Thymus (tissue), 11 donors: ENCODE measurements at regions not wholly inside any gene's neighbourhood (a gene's known extent, or its start where the extent isn't known, plus 50 kb on each side); places are given as distances from the start of the nearest gene placed in this dataset.

Experiments
- DNase-seq, 9 donors: peaks; one replicate each; pipeline ENCODE4 v3.0.0-alpha.2; 2013; ENCODE audit warnings: low spot score in 9 of 9, low read depth in 6 of 9, missing footprints in 1 of 9
- H3K27ac ChIP-seq, 2 donors: one replicate each; pipeline ENCODE4 v1.5.1; 2013; ENCODE audit warnings: control low read depth in 1 of 2, low read depth in 1 of 2, low read length in 1 of 2, mild to moderate bottlenecking in 1 of 2, moderate library complexity in 1 of 2
- H3K27me3 ChIP-seq, 2 donors: one replicate each; pipeline ENCODE4 v1.5.1; 2013; ENCODE audit warnings: low read length in 1 of 2; ENCODE audit not compliant: control insufficient read depth in 2 of 2, insufficient read depth in 1 of 2
- H3K36me3 ChIP-seq, 2 donors: one replicate each; pipeline ENCODE4 v1.5.1; 2013; ENCODE audit warnings: low read length in 1 of 2, mild to moderate bottlenecking in 1 of 2, moderate library complexity in 1 of 2; ENCODE audit not compliant: control insufficient read depth in 2 of 2, insufficient read depth in 2 of 2
- H3K4me1 ChIP-seq, 2 donors: one replicate each; pipeline ENCODE4 v1.5.1; 2013; ENCODE audit warnings: low read length in 2 of 2; ENCODE audit not compliant: control insufficient read depth in 2 of 2, insufficient read depth in 2 of 2
- H3K4me3 ChIP-seq, 2 donors: one replicate each; pipeline ENCODE4 v1.5.1; 2013; ENCODE audit warnings: low read length in 2 of 2, control low read depth in 1 of 2, mild to moderate bottlenecking in 1 of 2
- H3K9me3 ChIP-seq, 2 donors: one replicate each; pipeline ENCODE4 v1.5.1; 2013; ENCODE audit warnings: low read length in 1 of 2, mild to moderate bottlenecking in 1 of 2; ENCODE audit not compliant: control insufficient read depth in 2 of 2, insufficient read depth in 1 of 2
- WGBS: extraction: QIAGEN DNeasy Blood & Tissue Kit; methylation state at CpG from one replicate; pipeline ENCODE4 v1.1.7; 2013; 5-methylcytosine and 5-hydroxymethylcytosine counted together
- donor health status: healthy.

- Histone ChIP-seq H3K4me3 (no peak overlapping the region), H3K9me3 (no peaks in the 10 kb centered on the region), H3K27ac (no peak overlapping the region), H3K4me1 (no peaks in the 10 kb centered on the region), H3K36me3 (no peaks in the 10 kb centered on the region), H3K27me3 (no peaks in the 10 kb centered on the region)
- no peak for DNase-seq
- whole genome bisulfite sequencing: 96% methylated on average over 3 of the region's 3 CpGs
Measured at GRCh38 chr5:83780699-83781350, 60.2 kb upstream of the HAPLN1 start.

- no peak overlapping the region for H3K4me3 ChIP-seq
- no peaks in the 10 kb centered on the region for H3K4me1 ChIP-seq
- no peak for DNase-seq
- H3K27ac ChIP-seq: no peak overlapping the region
- no peaks in the 10 kb centered on the region for H3K36me3 ChIP-seq
- H3K9me3 ChIP-seq: no peaks in the 10 kb centered on the region
- H3K27me3 ChIP-seq: no peaks in the 10 kb centered on the region
Measured at GRCh38 chr5:83777856-83778255, 57.2 kb upstream of the HAPLN1 start.

DNA sequence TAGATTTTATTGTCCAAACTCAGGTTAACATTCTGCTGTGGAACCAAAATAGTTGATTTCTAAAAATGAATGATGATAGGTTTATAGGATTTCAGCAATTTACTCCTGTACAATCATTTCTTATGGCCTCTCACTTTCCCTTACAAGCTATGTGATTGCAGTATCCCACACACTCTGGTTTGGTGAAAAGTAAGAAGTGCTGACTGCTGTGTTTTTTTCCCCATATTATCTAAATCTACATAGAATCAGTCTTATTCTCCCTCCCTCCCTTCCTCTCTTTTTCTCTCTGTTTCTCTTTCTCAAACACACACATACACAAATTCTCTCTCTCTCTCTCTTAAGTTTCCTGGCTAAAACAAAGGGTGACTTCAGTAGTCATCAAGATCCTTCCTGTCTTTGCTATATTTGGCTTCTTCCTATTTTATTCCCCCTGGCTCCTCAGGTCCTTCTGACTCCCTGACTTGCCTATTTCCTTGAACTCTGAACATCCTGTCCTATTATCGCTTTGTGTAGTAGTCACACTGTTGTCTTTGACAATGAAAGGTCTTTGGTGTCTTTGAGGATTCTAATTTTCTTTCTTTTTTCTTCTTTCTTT, 55.9 kb upstream of the HAPLN1 start:
- Histone ChIP-seq H3K27me3 (no peaks in the 10 kb centered on the region), H3K27ac (no peak overlapping the region), H3K36me3 (no peaks in the 10 kb centered on the region), H3K9me3 (no peaks in the 10 kb centered on the region), H3K4me3 (no peak overlapping the region), H3K4me1 (no peaks in the 10 kb centered on the region)
- DNase-seq: no peak
- WGBS: 97% methylated on average over 1 of the region's 1 CpG
